Adrenal gland (tissue), 9 donors: ENCODE measurements at regions not wholly inside any gene's neighbourhood (a gene's known extent, or its start where the extent isn't known, plus 50 kb on each side); places are given as distances from the start of the nearest gene placed in this dataset.

ENCODE experiments used
- DNase-seq, 7 donors: peaks; one replicate each; pipeline ENCODE4 v3.0.0-alpha.2; 2019 to 2020
- H3K27ac ChIP-seq, 5 donors: fragments of 200-600 bp; sonication (generic) in 4 of 5; 1 replicate in 3 of 5; 2 replicates in 2 of 5; pipeline versions ENCODE4 v1.5.1 to v1.8.0; 2016 to 2020; ENCODE audit warnings: mild to moderate bottlenecking in 1 of 5
- H3K27me3 ChIP-seq: fragments of 200-600 bp; 2 replicates; pipeline ENCODE4 v1.8.0; 2021
- H3K36me3 ChIP-seq, 2 donors: fragments of 200-600 bp; replicated peaks in 1 of 2; 1 replicate in 1 of 2; 2 replicates in 1 of 2; pipeline versions ENCODE4 v1.5.1 to v1.8.0; 2018 to 2022
- H3K4me1 ChIP-seq, 2 donors: fragments of 200-600 bp; replicated peaks in 1 of 2; 1 replicate in 1 of 2; 2 replicates in 1 of 2; pipeline versions ENCODE4 v1.5.1 to v1.8.0; 2018 to 2021
- H3K4me3 ChIP-seq, 4 donors: fragments of 200-600 bp; sonication (generic) in 3 of 4; one replicate each; pipeline ENCODE4 v1.5.1; 2016 to 2018
- H3K9me3 ChIP-seq, 3 donors: fragments of 200-600 bp; sonication (generic) in 1 of 3; replicated peaks in 1 of 3; 1 replicate in 2 of 3; 2 replicates in 1 of 3; pipeline versions ENCODE4 v1.5.1 to v1.8.0; 2016 to 2021
- CTCF ChIP-seq, 6 experiments: fragments of 450-650 bp in 4 of 6; fragments of 200-600 bp in 2 of 6; sonication (generic) in 1 of 6; IDR thresholded peaks; 1 replicate in 5 of 6; 2 replicates in 1 of 6; pipeline versions ENCODE4 v1.5.1 to v1.8.0; 2016 to 2021; ENCODE audit warnings: antibody characterized with exemption in 6 of 6, mild to moderate bottlenecking in 2 of 6, moderate library complexity in 1 of 6
- POLR2A ChIP-seq, 2 donors: fragments of 450-650 bp; IDR thresholded peaks; one replicate each; pipeline ENCODE4 v1.6.1; 2017; ENCODE audit warnings: antibody characterized with exemption in 2 of 2, mild to moderate bottlenecking in 2 of 2, moderate library complexity in 1 of 2
- WGBS, 4 donors: extraction: QIAGEN DNeasy Blood & Tissue Kit in 2 of 4; methylation state at CpG; one replicate each; pipeline versions ENCODE4 v1.1.5 to v1.1.7; 2013 to 2017; 5-methylcytosine and 5-hydroxymethylcytosine counted together
- intact Hi-C, 2 donors: fragments of 100-400 bp; cut with DNase I; formaldehyde crosslinking; loops; one replicate each; pipeline versions ENCODE4 v1.14.1 to v1.15.0; 2022 to 2023
- donor health status: healthy with polysubstance abuse.
- donor health status: Bipolar disorder and iron deficiency.
- donor health status: DM: yes; HTN: yes; CAD: no.
- donor health status: DM: no; HTN: no; CAD: no.
- donor health status: DM: no; HTN: no; CAD: no.

DNA sequence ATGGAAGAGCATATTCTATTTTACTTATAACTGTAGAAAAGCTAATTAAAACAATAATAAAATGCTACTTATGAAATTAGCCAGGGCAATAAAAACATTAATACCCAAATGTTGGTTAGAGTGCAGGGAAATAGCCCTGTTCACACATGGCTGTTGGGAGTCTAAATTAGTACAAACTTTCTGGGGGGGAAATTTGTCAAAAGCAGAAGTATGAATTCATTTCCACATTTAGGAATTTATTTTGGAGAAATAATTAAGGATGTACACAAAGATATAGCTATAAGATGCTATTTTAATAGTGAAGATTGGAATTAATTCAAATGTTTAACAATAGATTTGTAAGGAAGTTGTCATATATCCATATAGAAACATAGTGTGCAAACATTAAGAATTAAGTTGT is 190.5 kb downstream of the SEC61B start:
- H3K4me3 ChIP-seq: no peak overlapping the region
- intact Hi-C loops: no loop called here
- H3K4me1 ChIP-seq: no peaks in the 10 kb centered on the region
- no peaks in the 10 kb centered on the region for H3K36me3 ChIP-seq
- no peak for DNase-seq
- no peaks in the 10 kb centered on the region for H3K27me3 ChIP-seq
- TF ChIP-seq CTCF (IDR thresholded peaks at IDR 0.05): no peak
- TF ChIP-seq POLR2A (IDR thresholded peaks at IDR 0.05): no peak
- no peak overlapping the region for H3K27ac ChIP-seq
- no peaks in the 10 kb centered on the region for H3K9me3 ChIP-seq

GRCh38 chr9:99414321-99414720 is 192.2 kb downstream of the SEC61B start:
- H3K27ac ChIP-seq: no peak overlapping the region
- intact Hi-C loops: no loop called here
- no peaks in the 10 kb centered on the region for H3K36me3 ChIP-seq
- no peak overlapping the region for H3K4me3 ChIP-seq
- DNase-seq: no peak
- no peaks in the 10 kb centered on the region for H3K27me3 ChIP-seq
- no peaks in the 10 kb centered on the region for H3K9me3 ChIP-seq
- H3K4me1 ChIP-seq: no peaks in the 10 kb centered on the region
- TF ChIP-seq POLR2A (IDR thresholded peaks at IDR 0.05) (no peak), CTCF (IDR thresholded peaks at IDR 0.05) (no peak)
- WGBS, 4 donors: 75 to 88% (median 80%) methylated on average over 1 of the region's 1 CpG

- Histone ChIP-seq H3K9me3 (peaks cover 0 to under 1% (median 0%) of the 10 kb centered on the region in 3 donors), H3K4me1 (no peaks in the 10 kb centered on the region), H3K27ac (no peak overlapping the region), H3K4me3 (no peak overlapping the region), H3K36me3 (no peaks in the 10 kb centered on the region), H3K27me3 (no peaks in the 10 kb centered on the region)
- DNase-seq: no peak
- no peak for TF ChIP-seq CTCF (IDR thresholded peaks at IDR 0.05)
- TF ChIP-seq POLR2A (IDR thresholded peaks at IDR 0.05): no peak
- 70 to 91% (median 76%) methylated on average over 4 of the region's 4 CpGs for WGBS, 4 donors
- intact Hi-C loops: no loop called here
Measured at GRCh38 chr9:99415606-99416005, 193.5 kb downstream of the SEC61B start.

GRCh38 chr9:99416007-99416406 is 193.9 kb downstream of the SEC61B start:
- DNase-seq: no peak
- H3K9me3 ChIP-seq: peaks cover 0 to 4% (median 0%) of the 10 kb centered on the region in 3 donors
- intact Hi-C loops: no loop called here
- no peak overlapping the region for H3K27ac ChIP-seq
- H3K27me3 ChIP-seq: no peaks in the 10 kb centered on the region
- WGBS, 4 donors: 59 to 80% (median 68%) methylated on average over 2 of the region's 2 CpGs
- no peaks in the 10 kb centered on the region for H3K4me1 ChIP-seq
- H3K4me3 ChIP-seq: no peak overlapping the region
- no peaks in the 10 kb centered on the region for H3K36me3 ChIP-seq
- no peak for TF ChIP-seq CTCF (IDR thresholded peaks at IDR 0.05)
- no peak for TF ChIP-seq POLR2A (IDR thresholded peaks at IDR 0.05)
